A673 (cell line): ENCODE measurements at regions not wholly inside any gene's neighbourhood (a gene's known extent, or its start where the extent isn't known, plus 50 kb on each side); places are given as distances from the start of the nearest gene placed in this dataset.

Experiments used
- EZH2 ChIP-seq: fragments of 200-600 bp; sonication (generic); IDR thresholded peaks from 2 replicates; pipeline ENCODE4 v1.6.1; 2017; ENCODE audit warnings: borderline replicate concordance, low read depth, mild to moderate bottlenecking, mixed read lengths, antibody characterized with exemption, low read length; ENCODE audit not compliant: poor library complexity, severe bottlenecking
- TF ChIP-seq, protein P1 (sequence below): fragments of 300-800, 200-600 bp; sonication (generic); conservative IDR thresholded peaks from 2 replicates; pipeline ENCODE4 v1.5.1; 2017; ENCODE audit warnings: low read depth, mild to moderate bottlenecking, antibody characterized with exemption, low read length, moderate library complexity, mixed read lengths

DNA sequence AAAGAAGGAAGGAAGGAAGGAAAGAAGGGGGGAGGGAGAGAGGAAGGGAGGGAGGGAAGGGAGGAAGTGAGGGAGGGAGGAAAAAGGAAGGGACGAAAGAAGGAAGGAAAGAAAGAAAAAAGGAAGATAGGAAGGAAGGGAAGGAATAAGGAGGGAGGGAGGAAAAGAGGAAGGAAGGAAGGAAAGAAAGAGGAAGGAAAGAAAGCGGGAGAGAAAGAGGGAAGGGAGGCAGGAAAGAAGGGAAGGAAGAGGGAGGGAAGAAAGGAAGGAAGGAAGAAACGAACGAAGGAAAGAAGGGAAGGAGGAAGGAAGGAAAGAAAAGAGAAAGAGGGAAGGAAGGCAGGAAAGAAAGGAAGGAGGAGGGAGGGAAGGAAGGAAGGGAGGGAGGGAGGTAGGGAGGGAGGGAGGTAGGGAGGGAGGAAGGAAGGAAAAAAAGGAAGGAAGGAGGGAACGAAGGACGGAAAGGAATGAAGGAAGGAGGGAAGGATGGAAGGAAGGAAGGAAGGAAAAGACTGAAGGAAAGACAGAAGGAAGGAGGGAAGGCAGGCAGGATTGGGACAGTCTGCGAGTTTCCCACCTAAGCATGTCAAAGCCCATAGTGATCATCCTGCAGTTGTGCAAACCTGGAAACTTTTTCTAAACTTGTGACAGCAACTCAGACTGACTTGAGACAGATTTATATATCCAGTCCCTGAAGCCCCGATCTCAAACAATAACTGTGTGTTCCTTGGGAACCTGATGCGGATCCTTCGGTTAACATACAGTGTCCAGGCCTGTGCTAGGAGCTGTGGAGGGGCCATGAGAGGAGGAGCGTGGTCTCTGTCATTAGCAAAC is 59.8 kb upstream of the IYD start:
- TF ChIP-seq, protein P1, sequence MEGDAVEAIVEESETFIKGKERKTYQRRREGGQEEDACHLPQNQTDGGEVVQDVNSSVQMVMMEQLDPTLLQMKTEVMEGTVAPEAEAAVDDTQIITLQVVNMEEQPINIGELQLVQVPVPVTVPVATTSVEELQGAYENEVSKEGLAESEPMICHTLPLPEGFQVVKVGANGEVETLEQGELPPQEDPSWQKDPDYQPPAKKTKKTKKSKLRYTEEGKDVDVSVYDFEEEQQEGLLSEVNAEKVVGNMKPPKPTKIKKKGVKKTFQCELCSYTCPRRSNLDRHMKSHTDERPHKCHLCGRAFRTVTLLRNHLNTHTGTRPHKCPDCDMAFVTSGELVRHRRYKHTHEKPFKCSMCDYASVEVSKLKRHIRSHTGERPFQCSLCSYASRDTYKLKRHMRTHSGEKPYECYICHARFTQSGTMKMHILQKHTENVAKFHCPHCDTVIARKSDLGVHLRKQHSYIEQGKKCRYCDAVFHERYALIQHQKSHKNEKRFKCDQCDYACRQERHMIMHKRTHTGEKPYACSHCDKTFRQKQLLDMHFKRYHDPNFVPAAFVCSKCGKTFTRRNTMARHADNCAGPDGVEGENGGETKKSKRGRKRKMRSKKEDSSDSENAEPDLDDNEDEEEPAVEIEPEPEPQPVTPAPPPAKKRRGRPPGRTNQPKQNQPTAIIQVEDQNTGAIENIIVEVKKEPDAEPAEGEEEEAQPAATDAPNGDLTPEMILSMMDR: no peak
- no peak for TF ChIP-seq EZH2
